ENCODE measurements at regions not wholly inside any gene's neighbourhood (a gene's known extent, or its start where the extent isn't known, plus 50 kb on each side); places are given as distances from the start of the nearest gene placed in this dataset.

- Histone ChIP-seq H3K9me3 (no peaks in the 10 kb centered on the region), H3K4me1 (no peaks in the 10 kb centered on the region), H3K27ac (no peak overlapping the region), H3K36me3 (no peaks in the 10 kb centered on the region), H3K27me3 (no peaks in the 10 kb centered on the region), H3K4me3 (no peak overlapping the region)
- TF ChIP-seq CTCF (IDR thresholded peaks at IDR 0.05) (no peak), POLR2A (IDR thresholded peaks at IDR 0.05) (no peak)
- DNase-seq = no peak
Measured at GRCh38 chr5:117242028-117242427, 667.4 kb upstream of the SEMA6A start.

- TF ChIP-seq POLR2A (IDR thresholded peaks at IDR 0.05) (no peak), CTCF (IDR thresholded peaks at IDR 0.05) (no peak)
Measured at GRCh38 chr5:117236941-117237340, 662.3 kb upstream of the SEMA6A start.

GRCh38 chr5:117235786-117236185, 661.2 kb upstream of the SEMA6A start:
- Histone ChIP-seq H3K27me3 (no peaks in the 10 kb centered on the region), H3K9me3 (no peaks in the 10 kb centered on the region), H3K36me3 (no peaks in the 10 kb centered on the region), H3K27ac (no peak overlapping the region), H3K4me1 (no peaks in the 10 kb centered on the region), H3K4me3 (no peak overlapping the region)
- DNase-seq = no peak
- TF ChIP-seq CTCF (IDR thresholded peaks at IDR 0.05) = no peak
- TF ChIP-seq POLR2A (IDR thresholded peaks at IDR 0.05) = no peak

More at GRCh38 chr5:117236941-117237340, 662.3 kb upstream of the SEMA6A start:
- Histone ChIP-seq H3K4me3 (no peak overlapping the region), H3K36me3 (no peaks in the 10 kb centered on the region), H3K27ac (no peak overlapping the region), H3K9me3 (no peaks in the 10 kb centered on the region), H3K4me1 (no peaks in the 10 kb centered on the region), H3K27me3 (no peaks in the 10 kb centered on the region)
- no peak for DNase-seq

GRCh38 chr5:117230375-117230774, 655.8 kb upstream of the SEMA6A start:
- no peak for TF ChIP-seq POLR2A (IDR thresholded peaks at IDR 0.05)
- TF ChIP-seq CTCF (IDR thresholded peaks at IDR 0.05) = no peak
- H3K27me3 ChIP-seq = no peaks in the 10 kb centered on the region

GRCh38 chr5:117220730-117221129, 646.1 kb upstream of the SEMA6A start:
- H3K27me3 ChIP-seq = no peaks in the 10 kb centered on the region
- no peak overlapping the region for H3K27ac ChIP-seq
- H3K4me3 ChIP-seq = no peak overlapping the region
- no peak for DNase-seq
- TF ChIP-seq POLR2A (IDR thresholded peaks at IDR 0.05) (no peak), CTCF (IDR thresholded peaks at IDR 0.05) (no peak)
- no peaks in the 10 kb centered on the region for H3K9me3 ChIP-seq
- H3K36me3 ChIP-seq = no peaks in the 10 kb centered on the region
- H3K4me1 ChIP-seq = no peaks in the 10 kb centered on the region

More at GRCh38 chr5:117230375-117230774, 655.8 kb upstream of the SEMA6A start:
- H3K36me3 ChIP-seq = no peaks in the 10 kb centered on the region
- H3K4me1 ChIP-seq = no peaks in the 10 kb centered on the region
- H3K27ac ChIP-seq = no peak overlapping the region
- H3K4me3 ChIP-seq = no peak overlapping the region
- no peak for DNase-seq
- H3K9me3 ChIP-seq = no peaks in the 10 kb centered on the region

- Histone ChIP-seq H3K27me3 (no peaks in the 10 kb centered on the region), H3K27ac (no peak overlapping the region), H3K36me3 (no peaks in the 10 kb centered on the region), H3K4me1 (no peaks in the 10 kb centered on the region), H3K9me3 (no peaks in the 10 kb centered on the region), H3K4me3 (no peak overlapping the region)
- TF ChIP-seq POLR2A (IDR thresholded peaks at IDR 0.05) (no peak), CTCF (IDR thresholded peaks at IDR 0.05) (no peak)
- no peak for DNase-seq
Measured at GRCh38 chr5:117218789-117219188, 644.2 kb upstream of the SEMA6A start.

All from Peyer's patch (tissue), 4 donors.